Panc1 (cell line): ENCODE measurements at regions not wholly inside any gene's neighbourhood (a gene's known extent, or its start where the extent isn't known, plus 50 kb on each side); places are given as distances from the start of the nearest gene placed in this dataset.

Experiments used
- POLR2AphosphoS5 ChIP-seq: IDR thresholded peaks from 2 replicates; pipeline ENCODE4 v1.6.1; 2012; ENCODE audit warnings: mild to moderate bottlenecking, low read depth, low read length, moderate library complexity
- TF ChIP-seq, protein P1 (sequence below): fragments of 450-650 bp; IDR thresholded peaks from 2 replicates; pipeline ENCODE4 v1.5.1; 2017; ENCODE audit warnings: mild to moderate bottlenecking
- TF ChIP-seq, protein P2 (sequence below), 2 experiments: IDR thresholded peaks; 2 replicates each; pipeline ENCODE4 v1.6.1; 2011 to 2012; ENCODE audit warnings: low read depth in 2 of 2, control low read depth in 1 of 2, low read length in 1 of 2, mild to moderate bottlenecking in 1 of 2, moderate library complexity in 1 of 2; ENCODE audit not compliant: insufficient read depth in 1 of 2

DNA sequence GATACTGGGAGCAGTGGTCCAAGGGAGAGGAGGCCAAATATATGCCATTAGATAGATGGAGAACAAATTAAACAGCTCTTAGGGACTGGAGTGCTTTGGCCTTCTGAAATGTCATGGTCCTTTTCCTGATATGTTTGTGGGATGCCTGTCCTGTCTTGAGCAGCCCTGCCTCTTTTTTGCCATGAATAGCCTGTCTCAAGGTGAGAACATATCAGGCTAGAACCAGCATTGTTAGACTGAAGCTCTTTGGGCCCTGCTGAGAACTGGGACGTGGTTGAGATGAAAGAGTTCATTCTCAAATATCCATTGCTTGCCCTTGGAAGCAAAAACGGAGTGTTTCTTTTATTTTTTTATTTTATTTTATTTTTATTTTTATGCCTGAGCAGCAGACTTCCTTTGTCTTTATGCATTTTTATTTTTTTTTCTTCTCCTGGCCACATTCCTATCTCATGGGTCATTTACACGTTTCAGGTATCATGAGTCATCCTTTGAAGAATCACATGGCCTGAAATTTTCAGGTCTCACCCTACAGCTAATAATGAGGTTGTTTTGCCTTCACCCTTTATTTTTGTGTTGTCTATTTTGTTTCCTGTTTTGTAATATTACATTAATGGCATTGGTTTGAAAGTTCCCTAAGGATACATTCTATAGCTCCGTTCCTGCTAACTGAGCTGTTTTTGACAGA is 371.4 kb downstream of the PSAT1 start:
- TF ChIP-seq, protein P1, sequence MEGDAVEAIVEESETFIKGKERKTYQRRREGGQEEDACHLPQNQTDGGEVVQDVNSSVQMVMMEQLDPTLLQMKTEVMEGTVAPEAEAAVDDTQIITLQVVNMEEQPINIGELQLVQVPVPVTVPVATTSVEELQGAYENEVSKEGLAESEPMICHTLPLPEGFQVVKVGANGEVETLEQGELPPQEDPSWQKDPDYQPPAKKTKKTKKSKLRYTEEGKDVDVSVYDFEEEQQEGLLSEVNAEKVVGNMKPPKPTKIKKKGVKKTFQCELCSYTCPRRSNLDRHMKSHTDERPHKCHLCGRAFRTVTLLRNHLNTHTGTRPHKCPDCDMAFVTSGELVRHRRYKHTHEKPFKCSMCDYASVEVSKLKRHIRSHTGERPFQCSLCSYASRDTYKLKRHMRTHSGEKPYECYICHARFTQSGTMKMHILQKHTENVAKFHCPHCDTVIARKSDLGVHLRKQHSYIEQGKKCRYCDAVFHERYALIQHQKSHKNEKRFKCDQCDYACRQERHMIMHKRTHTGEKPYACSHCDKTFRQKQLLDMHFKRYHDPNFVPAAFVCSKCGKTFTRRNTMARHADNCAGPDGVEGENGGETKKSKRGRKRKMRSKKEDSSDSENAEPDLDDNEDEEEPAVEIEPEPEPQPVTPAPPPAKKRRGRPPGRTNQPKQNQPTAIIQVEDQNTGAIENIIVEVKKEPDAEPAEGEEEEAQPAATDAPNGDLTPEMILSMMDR, result no peak
- no peak for TF ChIP-seq POLR2AphosphoS5
- TF ChIP-seq, protein P2, sequence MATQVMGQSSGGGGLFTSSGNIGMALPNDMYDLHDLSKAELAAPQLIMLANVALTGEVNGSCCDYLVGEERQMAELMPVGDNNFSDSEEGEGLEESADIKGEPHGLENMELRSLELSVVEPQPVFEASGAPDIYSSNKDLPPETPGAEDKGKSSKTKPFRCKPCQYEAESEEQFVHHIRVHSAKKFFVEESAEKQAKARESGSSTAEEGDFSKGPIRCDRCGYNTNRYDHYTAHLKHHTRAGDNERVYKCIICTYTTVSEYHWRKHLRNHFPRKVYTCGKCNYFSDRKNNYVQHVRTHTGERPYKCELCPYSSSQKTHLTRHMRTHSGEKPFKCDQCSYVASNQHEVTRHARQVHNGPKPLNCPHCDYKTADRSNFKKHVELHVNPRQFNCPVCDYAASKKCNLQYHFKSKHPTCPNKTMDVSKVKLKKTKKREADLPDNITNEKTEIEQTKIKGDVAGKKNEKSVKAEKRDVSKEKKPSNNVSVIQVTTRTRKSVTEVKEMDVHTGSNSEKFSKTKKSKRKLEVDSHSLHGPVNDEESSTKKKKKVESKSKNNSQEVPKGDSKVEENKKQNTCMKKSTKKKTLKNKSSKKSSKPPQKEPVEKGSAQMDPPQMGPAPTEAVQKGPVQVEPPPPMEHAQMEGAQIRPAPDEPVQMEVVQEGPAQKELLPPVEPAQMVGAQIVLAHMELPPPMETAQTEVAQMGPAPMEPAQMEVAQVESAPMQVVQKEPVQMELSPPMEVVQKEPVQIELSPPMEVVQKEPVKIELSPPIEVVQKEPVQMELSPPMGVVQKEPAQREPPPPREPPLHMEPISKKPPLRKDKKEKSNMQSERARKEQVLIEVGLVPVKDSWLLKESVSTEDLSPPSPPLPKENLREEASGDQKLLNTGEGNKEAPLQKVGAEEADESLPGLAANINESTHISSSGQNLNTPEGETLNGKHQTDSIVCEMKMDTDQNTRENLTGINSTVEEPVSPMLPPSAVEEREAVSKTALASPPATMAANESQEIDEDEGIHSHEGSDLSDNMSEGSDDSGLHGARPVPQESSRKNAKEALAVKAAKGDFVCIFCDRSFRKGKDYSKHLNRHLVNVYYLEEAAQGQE (IDR thresholded peaks at IDR 0.05; ENCODE audit: insufficient read depth in 1 of 2, low read depth in 2 of 2, low read length in 1 of 2), result no peak
